CD1c-positive myeloid dendritic cell (primary cell): ENCODE measurements at regions not wholly inside any gene's neighbourhood (a gene's known extent, or its start where the extent isn't known, plus 50 kb on each side); places are given as distances from the start of the nearest gene placed in this dataset.

Experiments used
- DNase-seq: peaks from one replicate; pipeline ENCODE4 v3.0.0-alpha.2; 2016; ENCODE audit errors: extremely low spot score

DNA sequence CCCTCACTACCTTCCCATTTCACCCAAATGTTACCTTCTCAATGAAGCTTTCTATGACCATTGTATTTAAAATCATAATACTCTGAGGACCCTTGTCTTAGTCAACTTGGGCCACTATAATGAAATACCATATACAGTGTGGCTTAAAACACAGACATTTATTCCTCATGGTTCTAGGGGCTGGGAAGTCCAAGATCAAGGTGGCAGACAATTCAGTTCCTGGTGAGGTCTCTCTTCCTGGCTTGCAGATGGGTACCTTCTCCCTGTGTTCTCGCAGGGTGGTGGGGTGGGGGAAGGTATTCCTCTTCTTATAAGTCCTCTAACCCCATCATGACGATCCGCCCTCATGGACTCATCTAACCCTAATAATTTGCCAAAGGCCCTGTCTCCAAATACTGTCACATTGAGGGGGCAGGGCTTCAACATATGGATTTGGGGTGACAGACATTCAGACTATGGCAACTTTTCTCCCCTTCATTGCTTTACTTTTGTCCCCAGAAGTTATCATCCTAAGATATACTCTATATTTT is 163.7 kb upstream of the PWP1 start:
- no peak for DNase-seq

GRCh38 chr12:107522692-107523477 is 162.7 kb upstream of the PWP1 start:
- DNase-seq, result no peak

DNA sequence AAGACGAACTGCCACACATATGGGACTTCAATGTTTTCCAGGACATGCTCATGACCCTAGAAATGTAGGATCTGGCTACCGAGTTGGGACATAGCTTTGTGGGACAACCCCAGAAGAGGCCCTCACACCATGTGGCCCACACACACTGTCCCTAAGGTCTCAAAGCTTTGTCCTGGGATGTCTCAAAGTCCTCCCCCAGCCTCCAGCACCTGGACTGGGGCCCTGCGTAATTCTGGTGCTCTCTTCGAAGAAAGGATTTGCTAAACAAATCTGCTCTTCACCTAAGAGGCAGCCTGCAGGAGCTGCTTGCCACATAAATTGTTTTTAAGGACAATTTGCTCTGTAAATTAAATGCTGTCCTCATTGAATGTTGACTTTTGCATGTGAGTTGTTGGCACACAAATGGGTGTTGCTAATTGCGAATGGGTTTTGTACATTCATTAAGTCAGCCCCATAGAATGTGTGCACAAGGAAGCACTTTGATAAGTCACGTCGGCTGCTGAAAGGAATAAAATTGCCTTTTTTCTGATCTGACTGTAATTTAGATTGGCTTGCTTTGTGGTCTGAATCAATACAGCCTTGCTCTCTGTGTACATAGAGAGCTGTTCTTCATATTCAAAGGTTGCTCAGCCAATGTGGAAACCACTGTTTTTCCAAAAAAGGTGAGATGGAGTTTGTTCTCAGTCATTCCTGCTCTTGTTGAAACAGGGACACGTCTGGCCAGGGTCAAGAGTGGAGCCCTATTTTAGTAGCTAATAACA is 161.6 kb upstream of the PWP1 start:
- DNase-seq, result no peak

DNA sequence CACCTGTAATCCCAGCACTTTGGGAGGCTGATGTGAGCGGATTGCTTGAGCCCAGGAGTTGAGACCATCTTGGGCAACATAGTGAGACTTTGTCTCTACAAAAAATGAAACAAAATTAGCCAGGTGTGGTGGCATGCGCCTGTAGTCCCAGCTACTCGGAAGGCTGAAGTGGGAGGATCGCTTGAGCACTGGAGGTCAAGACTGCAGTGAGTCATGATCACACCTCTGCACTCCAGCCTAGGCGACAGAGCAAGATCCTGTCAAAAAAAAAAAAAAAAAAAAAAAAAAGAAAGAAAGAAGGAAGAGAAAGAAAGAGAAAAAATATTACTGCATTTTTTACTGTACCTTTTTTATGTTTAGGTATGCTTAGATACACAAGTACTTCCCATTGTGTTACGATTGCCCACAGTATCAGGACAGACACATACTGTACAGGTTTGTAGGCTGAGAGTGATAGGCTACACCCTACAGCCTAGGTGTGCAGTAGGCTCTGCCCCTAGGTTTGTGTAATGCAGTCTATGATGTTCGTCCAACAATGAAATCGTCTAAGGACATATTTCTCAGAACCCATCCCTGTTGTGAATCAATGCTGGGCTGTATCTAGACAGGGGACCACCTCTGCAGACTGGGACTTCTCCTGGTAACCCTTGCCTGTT is 160.4 kb upstream of the PWP1 start:
- no peak for DNase-seq

DNA sequence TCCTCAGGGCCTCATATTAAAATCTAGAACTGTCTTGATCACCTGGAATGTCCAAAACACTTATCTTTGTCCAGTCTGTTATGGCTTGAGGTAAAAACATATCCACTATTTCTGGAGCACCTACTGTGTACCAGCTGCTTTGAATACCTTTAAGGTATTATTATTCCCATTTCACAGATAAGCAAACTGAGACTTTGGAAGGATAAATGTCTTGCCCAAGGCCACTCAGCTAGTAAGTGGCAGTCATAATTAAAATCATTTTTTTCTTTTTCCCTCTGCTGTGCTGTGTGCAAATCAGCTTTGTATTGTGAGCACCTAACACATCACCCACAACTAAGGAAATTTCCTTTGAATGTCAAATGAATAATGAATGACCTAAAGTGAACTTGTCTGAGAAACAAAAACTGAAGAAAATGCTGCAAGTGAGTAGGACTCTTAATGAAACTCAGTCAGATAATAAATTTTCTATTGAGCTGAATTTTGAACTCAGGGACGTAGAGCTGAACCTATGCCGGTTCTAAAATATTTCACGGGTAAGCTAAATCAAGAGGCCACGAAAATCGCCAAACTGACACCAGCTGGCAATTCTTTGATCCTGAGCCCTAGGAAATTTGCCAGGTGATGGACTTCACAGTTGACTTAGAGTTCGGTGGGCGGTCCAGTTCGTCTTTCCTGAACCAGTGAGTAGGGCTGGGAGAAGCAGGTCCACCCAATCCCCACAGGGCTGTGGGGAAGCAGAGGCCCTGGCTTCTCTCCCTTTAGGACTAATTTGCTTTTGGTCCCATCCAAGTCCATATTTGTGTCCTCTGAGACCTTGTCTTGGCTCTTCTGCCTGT is 159.7 kb upstream of the PWP1 start:
- DNase-seq, result no peak

- no peak for DNase-seq
Measured at GRCh38 chr12:107526555-107527180, 158.9 kb upstream of the PWP1 start.

DNA sequence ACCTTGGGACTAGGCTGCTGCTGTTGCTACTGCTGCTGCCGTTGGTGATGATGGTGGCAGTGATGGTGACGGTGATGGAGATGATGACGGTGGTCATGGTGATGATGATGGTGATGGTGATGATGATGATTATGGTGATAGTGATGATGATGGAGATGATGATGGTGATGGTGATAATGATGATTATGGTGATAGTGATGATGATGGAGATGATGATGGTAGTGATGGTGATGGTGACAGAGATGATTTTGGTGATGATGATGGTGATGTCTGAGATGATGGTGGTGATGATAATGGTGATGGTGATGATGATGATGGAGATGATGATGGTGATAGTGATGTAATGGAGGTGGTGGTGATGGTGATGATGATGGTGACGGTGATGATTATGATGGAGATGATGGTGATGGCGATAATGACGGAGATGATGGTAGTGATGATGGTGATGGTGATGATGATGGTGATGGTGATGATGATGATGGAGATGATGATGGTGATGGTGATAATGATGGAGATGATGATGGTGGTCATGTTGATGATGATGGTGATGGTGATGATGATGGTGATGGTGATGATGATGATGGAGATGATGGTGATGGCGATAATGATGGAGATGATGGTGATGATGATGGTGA is 156.8 kb upstream of the PWP1 start:
- no peak for DNase-seq

DNA sequence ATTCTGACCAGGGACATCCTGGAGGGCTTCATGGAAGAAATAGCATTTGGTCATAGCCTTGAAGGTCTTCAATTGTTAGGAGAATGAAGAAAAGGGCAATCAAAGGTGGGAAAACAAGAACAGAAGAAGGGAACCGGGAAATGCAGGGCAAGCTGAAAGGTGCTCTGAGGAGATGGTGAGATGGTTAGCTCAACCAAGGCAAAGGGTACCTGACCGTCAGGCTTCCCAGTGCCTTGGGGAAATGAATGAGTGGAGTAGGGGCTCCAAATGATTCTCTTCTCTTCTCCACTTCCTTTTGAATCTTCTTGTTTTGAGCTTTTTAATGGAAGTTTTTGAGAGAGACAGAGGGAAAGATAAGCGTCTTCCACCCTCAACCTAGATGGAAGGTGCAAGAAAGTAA is 155.6 kb upstream of the PWP1 start:
- no peak for DNase-seq

DNA sequence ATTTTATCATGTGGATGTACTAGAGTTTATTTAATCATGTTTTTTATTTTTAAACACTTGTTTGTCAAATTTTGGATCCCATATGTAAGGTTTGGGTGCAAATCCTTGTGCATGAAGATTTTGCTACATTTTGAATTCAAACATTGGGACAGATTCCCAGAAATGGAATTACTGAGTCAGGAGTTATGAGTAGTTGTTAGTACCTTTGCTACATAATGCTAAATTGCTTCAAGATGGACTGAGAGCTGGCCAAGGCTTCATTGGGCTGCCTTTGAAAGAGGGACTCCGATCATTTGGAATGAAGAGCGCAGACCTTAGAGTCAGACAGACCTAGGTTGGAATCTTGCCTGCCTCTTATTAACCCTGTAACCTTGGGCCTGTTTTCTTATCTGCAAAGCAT is 154.9 kb upstream of the PWP1 start:
- no peak for DNase-seq

- DNase-seq, result no peak
Measured at GRCh38 chr12:107533218-107533617, 152.4 kb upstream of the PWP1 start.

GRCh38 chr12:107536613-107537012 is 149.0 kb upstream of the PWP1 start:
- no peak for DNase-seq

DNA sequence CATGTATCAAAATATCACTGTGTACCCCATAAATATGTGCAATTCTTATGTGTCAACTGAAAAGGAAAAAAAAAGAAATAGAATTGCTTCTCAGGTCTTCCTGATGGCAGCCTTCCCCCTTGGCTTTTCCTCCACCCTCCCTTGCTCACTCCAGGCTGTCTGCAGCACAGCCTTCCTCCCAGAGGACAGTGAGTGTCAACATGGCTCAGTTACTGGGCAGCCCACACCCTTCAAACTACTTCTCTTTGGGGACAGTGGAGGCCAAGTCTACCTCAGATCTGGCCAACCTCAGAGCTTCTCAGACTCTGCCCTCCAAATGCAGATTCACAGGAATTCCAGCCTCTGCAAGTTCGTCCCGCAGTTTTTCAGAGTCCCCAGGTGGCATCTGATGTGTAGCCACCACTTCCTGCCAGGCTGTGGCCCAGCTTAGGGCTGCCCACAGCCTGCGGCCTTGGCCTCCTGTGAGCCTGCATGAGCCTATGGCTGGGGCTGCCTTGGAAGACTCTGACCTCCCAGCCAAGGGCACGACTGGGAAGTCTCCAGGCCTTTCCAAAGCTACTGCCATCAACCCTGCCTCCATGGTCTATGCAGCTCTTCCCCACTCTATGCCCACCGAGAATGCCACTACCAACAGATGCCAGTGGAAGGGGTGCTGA is 148.0 kb upstream of the PWP1 start:
- no peak for DNase-seq

GRCh38 chr12:107539196-107539939 is 146.2 kb upstream of the PWP1 start:
- DNase-seq, result peak; percentile 16

DNA sequence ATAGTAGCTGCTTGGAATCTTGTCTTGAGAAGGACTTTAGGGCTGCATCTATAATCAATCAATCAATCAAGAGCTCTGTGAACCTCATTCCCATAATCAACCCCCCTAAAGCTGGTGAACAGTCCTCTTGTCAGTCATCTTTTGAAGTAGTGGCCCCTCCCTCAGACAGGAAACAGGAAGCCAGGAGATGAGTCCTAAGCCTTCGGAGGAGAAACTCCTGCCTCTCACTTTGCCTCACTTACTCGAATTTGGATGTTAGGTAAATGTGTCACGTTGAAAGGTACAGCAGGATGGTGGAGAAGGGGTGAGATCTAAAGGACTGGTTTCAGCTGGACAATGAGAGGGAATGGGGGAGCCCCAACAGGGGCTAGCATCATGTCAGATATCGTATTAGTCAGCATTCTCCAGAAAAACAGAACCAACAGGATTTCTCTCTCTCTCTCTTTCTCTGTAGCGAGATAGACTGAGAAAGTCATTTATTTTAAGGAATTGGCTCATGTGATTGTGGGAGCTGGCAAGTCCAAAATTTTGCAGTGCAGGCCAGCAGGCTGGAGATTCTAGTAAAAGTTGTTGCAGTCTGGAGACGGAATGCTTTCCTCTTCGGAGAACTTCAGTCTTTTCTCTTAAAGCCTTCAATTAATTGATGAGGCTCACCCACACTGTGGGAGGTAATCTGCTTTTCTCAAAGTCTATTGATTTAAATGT is 144.4 kb upstream of the PWP1 start:
- no peak for DNase-seq

DNA sequence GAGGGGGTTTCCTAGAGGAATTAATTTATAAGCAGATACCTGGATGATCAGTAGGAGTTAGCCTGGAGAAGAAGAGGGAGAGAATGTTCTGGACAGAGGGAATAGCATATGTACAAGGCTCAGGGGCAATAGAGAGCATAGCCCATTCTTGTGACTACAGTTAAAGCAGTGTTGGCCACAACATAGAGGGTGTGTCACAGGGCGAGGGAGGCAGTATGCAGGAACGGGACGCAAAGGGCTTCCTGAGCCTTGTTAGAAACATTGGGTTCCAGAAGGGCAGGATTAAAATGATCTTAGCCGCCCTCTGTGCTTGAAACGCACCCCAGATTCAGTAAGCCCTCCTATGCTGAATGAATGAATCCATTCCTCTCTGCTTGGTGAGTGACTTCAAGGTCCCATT is 142.2 kb upstream of the PWP1 start:
- no peak for DNase-seq

- DNase-seq, result no peak
Measured at GRCh38 chr12:107543841-107544240, 141.8 kb upstream of the PWP1 start.

- no peak for DNase-seq
Measured at GRCh38 chr12:107544937-107545336, 140.7 kb upstream of the PWP1 start.

DNA sequence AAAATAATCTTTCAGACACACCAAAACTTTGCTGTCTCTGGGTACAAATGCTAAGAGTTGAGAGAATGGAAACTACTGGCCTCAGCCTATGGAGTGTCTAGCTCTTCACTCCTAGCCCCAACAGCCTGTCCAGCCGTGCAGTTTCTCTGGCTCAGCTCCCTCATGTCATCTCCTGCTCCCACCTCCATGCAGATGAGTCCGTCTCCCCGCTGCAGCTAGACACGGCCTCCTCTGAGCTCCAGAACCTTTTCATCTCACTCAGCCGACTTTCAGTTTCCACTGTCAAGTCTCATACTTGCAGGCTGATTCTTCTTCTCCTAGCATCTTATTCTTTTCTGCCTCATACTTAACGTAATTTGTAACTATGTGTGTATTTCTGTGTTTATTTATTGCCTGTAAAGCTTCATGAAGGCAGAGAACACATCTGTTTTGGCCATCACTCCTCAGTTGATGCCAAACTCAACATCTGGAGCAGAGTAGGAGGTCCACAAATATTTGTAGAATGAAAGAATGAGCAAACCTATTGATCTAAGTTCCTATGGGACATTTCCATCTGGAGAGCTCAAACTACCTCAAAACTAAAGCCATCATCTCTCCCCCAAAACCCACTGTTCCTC is 139.8 kb upstream of the PWP1 start:
- DNase-seq, result no peak
